K562 (cell line): ENCODE measurements at regions not wholly inside any gene's neighbourhood (a gene's known extent, or its start where the extent isn't known, plus 50 kb on each side); places are given as distances from the start of the nearest gene placed in this dataset.

Source experiments
- ARID1B ChIP-seq: fragments of 450-650 bp; IDR thresholded peaks from 2 replicates; pipeline ENCODE4 v1.6.1; 2016; ENCODE audit warnings: antibody characterized with exemption, mild to moderate bottlenecking, inconsistent platforms
- ATF3 ChIP-seq, 2 experiments: fragments of 450-650 bp in 1 of 2; sonication (generic) in 1 of 2; formaldehyde crosslinking in 1 of 2; IDR thresholded peaks in 1 of 2; conservative IDR thresholded peaks in 1 of 2; 2 replicates each; pipeline versions ENCODE4 v1.6.1 to v1.8.1; 2016 to 2023; ENCODE audit warnings: mild to moderate bottlenecking in 2 of 2, moderate library complexity in 2 of 2, inconsistent platforms in 1 of 2, missing genetic modification reagents in 1 of 2
- BRD4 ChIP-seq: fragments of 200-600 bp; sonication (generic); IDR thresholded peaks from 2 replicates; pipeline ENCODE4 v1.6.1; 2017; ENCODE audit warnings: inconsistent platforms
- FOXJ2 ChIP-seq: fragments of 200-800 bp; sonication (Bioruptor generic); IDR thresholded peaks from 2 replicates; pipeline ENCODE4 v1.6.1; 2016; ENCODE audit warnings: missing genetic modification characterization, missing compliant biosample characterization
- GABPB2 ChIP-seq: fragments of 250-450 bp; sonication (Bioruptor Pico); conservative IDR thresholded peaks from 2 replicates; pipeline ENCODE4 v1.5.1; 2021; ENCODE audit warnings: mild to moderate bottlenecking
- HNRNPL ChIP-seq: fragments of 200-400 bp; formaldehyde crosslinking; IDR thresholded peaks from 2 replicates; pipeline ENCODE4 v1.6.1; 2017; ENCODE audit warnings: low read depth, mild to moderate bottlenecking, low read length
- MAX ChIP-seq: sonication (generic); formaldehyde crosslinking; IDR thresholded peaks from 2 replicates; pipeline ENCODE4 v1.9.0; 2022; ENCODE audit warnings: mild to moderate bottlenecking, missing genetic modification reagents
- MCM3 ChIP-seq: fragments of 450-650 bp; IDR thresholded peaks from 2 replicates; pipeline ENCODE4 v1.6.1; 2016
- MITF ChIP-seq: IDR thresholded peaks from 2 replicates; pipeline ENCODE4 v1.6.1; 2014; ENCODE audit warnings: antibody characterized with exemption
- NFYB ChIP-seq: IDR thresholded peaks from 2 replicates; pipeline ENCODE4 v1.6.1; 2011; ENCODE audit warnings: mild to moderate bottlenecking, moderate library complexity; ENCODE audit not compliant: insufficient read length; ENCODE audit errors: extremely low read depth
- SMAD4 ChIP-seq: fragments of 250-450 bp; sonication (Bioruptor Pico); conservative IDR thresholded peaks from 2 replicates; pipeline ENCODE4 v1.8.0; 2021; ENCODE audit warnings: inconsistent platforms, mild to moderate bottlenecking, moderate library complexity
- SREBF1 ChIP-seq: fragments of 150-350 bp; IDR thresholded peaks from 2 replicates; pipeline ENCODE4 v1.6.1; 2014; ENCODE audit warnings: antibody characterized with exemption, low read depth, low read length, borderline replicate concordance
- TCF15 ChIP-seq: fragments of 250-450 bp; sonication (Bioruptor Pico); IDR thresholded peaks from 2 replicates; pipeline ENCODE4 v1.8.0; 2022; ENCODE audit warnings: moderate library complexity, mild to moderate bottlenecking, inconsistent platforms
- ZKSCAN3 ChIP-seq: fragments of 250-450 bp; sonication (Bioruptor Pico); IDR thresholded peaks from 2 replicates; pipeline ENCODE4 v1.4.0; 2020
- ZNF384 ChIP-seq: IDR thresholded peaks from 2 replicates; pipeline ENCODE4 v1.6.1; 2012; ENCODE audit warnings: low read depth, low read length, improper control_type of control experiment
- ZNF57 ChIP-seq: fragments of 450-650 bp; formaldehyde crosslinking; IDR thresholded peaks from 2 replicates; pipeline ENCODE4 v1.4.0; 2020; ENCODE audit warnings: mild to moderate bottlenecking, moderate library complexity
- ZNF584 ChIP-seq: fragments of 200-800 bp; sonication (Bioruptor generic); IDR thresholded peaks from 2 replicates; pipeline ENCODE4 v1.6.1; 2016; ENCODE audit warnings: low read depth, mild to moderate bottlenecking, missing genetic modification characterization, missing compliant biosample characterization
- ZNF717 ChIP-seq: fragments of 250-450 bp; sonication (Bioruptor Pico); IDR thresholded peaks from 2 replicates; pipeline ENCODE4 v1.5.0; 2021
- ZNF75A ChIP-seq: fragments of 450-650 bp; formaldehyde crosslinking; IDR thresholded peaks from 2 replicates; pipeline ENCODE4 v1.4.0; 2020; ENCODE audit warnings: mild to moderate bottlenecking
- TF ChIP-seq, protein P1 (sequence below): fragments of 450-650 bp; IDR thresholded peaks from 2 replicates; pipeline ENCODE4 v1.6.1; 2016; ENCODE audit warnings: low read depth

- TF ChIP-seq MAX (CRISPR knock-in tag) (no peak), HNRNPL (no peak), ZNF384 (no peak), ZNF75A (CRISPR knock-in tag) (no peak), NFYB (no peak), TCF15 (CRISPR knock-in tag) (no peak), MCM3 (no peak), FOXJ2 (peak; percentile 26; the same call in 1 of the 2 replicates), GABPB2 (CRISPR knock-in tag) (no peak), SMAD4 (CRISPR knock-in tag) (no peak), MITF (no peak), SREBF1 (no peak), ARID1B (no peak), ZKSCAN3 (no peak), BRD4 (peak; percentile 34; the same call in 1 of the 2 replicates), ZNF584 (CRISPR knock-in tag) (no peak), ATF3 (IDR thresholded peaks at IDR 0.05) (no peak), ATF3 (CRISPR knock-in tag; conservative IDR thresholded peaks at IDR 0.05) (no peak), ZNF717 (CRISPR knock-in tag) (no peak), ZNF57 (CRISPR knock-in tag) (no peak)
- TF ChIP-seq, protein P1, sequence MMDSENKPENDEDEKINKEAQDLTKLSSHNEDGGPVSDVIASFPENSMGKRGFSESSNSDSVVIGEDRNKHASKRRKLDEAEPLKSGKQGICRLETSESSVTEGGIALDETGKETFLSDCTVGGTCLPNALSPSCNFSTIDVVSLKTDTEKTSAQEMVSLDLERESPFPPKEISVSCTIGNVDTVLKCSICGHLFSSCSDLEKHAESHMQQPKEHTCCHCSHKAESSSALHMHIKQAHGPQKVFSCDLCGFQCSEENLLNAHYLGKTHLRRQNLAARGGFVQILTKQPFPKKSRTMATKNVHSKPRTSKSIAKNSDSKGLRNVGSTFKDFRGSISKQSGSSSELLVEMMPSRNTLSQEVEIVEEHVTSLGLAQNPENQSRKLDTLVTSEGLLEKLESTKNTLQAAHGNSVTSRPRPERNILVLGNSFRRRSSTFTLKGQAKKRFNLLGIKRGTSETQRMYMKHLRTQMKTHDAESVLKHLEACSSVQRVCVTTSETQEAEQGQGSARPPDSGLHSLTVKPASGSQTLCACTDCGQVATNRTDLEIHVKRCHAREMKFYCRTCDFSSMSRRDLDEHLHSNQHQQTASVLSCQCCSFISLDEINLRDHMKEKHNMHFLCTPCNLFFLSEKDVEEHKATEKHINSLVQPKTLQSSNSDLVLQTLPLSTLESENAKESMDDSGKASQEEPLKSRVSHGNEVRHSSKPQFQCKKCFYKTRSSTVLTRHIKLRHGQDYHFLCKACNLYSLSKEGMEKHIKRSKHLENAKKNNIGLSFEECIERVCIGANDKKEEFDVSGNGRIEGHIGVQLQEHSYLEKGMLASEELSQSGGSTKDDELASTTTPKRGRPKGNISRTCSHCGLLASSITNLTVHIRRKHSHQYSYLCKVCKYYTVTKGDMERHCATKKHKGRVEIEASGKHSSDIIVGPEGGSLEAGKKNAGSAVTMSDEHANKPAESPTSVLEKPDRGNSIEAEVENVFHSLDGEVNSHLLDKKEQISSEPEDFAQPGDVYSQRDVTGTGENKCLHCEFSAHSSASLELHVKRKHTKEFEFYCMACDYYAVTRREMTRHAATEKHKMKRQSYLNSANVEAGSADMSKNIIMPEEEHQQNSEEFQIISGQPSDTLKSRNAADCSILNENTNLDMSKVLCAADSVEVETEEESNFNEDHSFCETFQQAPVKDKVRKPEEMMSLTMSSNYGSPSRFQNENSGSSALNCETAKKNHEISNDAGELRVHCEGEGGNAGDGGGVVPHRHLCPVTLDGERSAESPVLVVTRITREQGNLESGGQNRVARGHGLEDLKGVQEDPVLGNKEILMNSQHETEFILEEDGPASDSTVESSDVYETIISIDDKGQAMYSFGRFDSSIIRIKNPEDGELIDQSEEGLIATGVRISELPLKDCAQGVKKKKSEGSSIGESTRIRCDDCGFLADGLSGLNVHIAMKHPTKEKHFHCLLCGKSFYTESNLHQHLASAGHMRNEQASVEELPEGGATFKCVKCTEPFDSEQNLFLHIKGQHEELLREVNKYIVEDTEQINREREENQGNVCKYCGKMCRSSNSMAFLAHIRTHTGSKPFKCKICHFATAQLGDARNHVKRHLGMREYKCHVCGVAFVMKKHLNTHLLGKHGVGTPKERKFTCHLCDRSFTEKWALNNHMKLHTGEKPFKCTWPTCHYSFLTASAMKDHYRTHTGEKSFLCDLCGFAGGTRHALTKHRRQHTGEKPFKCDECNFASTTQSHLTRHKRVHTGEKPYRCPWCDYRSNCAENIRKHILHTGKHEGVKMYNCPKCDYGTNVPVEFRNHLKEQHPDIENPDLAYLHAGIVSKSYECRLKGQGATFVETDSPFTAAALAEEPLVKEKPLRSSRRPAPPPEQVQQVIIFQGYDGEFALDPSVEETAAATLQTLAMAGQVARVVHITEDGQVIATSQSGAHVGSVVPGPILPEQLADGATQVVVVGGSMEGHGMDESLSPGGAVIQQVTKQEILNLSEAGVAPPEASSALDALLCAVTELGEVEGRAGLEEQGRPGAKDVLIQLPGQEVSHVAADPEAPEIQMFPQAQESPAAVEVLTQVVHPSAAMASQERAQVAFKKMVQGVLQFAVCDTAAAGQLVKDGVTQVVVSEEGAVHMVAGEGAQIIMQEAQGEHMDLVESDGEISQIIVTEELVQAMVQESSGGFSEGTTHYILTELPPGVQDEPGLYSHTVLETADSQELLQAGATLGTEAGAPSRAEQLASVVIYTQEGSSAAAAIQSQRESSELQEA = no peak
These were observed 68.5 kb upstream of the BTN3A2 start (continued) for GRCh38 chr6:26296556-26296856.
